Osteoblast (primary cell): ENCODE measurements at regions not wholly inside any gene's neighbourhood (a gene's known extent, or its start where the extent isn't known, plus 50 kb on each side); places are given as distances from the start of the nearest gene placed in this dataset.

ENCODE experiments used
- DNase-seq: peaks from one replicate; pipeline ENCODE4 v3.0.0; 2011; ENCODE audit warnings: low spot score, mixed read lengths; ENCODE audit not compliant: insufficient read length; ENCODE audit errors: missing footprints
- H2AFZ ChIP-seq: 2 replicates; pipeline ENCODE4 v1.6.0; 2011; ENCODE audit warnings: mild to moderate bottlenecking, low read length
- H3K27ac ChIP-seq: 2 replicates; pipeline ENCODE4 v1.5.1; 2011; ENCODE audit warnings: mild to moderate bottlenecking, low read depth, low read length, moderate library complexity
- H3K27me3 ChIP-seq: 2 replicates; pipeline ENCODE4 v1.6.0; 2012; ENCODE audit warnings: mild to moderate bottlenecking, control low read depth, inconsistent platforms, low read length, moderate library complexity; ENCODE audit not compliant: insufficient read depth
- H3K36me3 ChIP-seq: 2 replicates; pipeline ENCODE4 v1.5.1; 2011; ENCODE audit warnings: mild to moderate bottlenecking, low read length, control low read depth, moderate library complexity; ENCODE audit not compliant: insufficient read depth
- H3K4me1 ChIP-seq: 2 replicates; pipeline ENCODE4 v1.5.1; 2011; ENCODE audit warnings: mild to moderate bottlenecking, low read length, control low read depth, moderate library complexity; ENCODE audit not compliant: insufficient read depth
- H3K4me2 ChIP-seq: 2 replicates; pipeline ENCODE4 v1.6.0; 2011; ENCODE audit warnings: mild to moderate bottlenecking, low read length; ENCODE audit not compliant: insufficient read depth
- H3K4me3 ChIP-seq: fragments of 200-600 bp; sonication (generic); 3 replicates; pipeline ENCODE4 v1.5.1; 2012; ENCODE audit warnings: mild to moderate bottlenecking, low read length, inconsistent platforms; ENCODE audit not compliant: insufficient read depth
- H3K79me2 ChIP-seq: 2 replicates; pipeline ENCODE4 v1.6.0; 2012; ENCODE audit warnings: mild to moderate bottlenecking, low read length, control low read depth, inconsistent platforms; ENCODE audit not compliant: insufficient read depth
- H3K9me3 ChIP-seq: 2 replicates; pipeline ENCODE4 v1.5.1; 2011; ENCODE audit warnings: low read depth, low read length, control low read depth
- H4K20me1 ChIP-seq: 2 replicates; pipeline ENCODE4 v1.6.0; 2012; ENCODE audit warnings: mild to moderate bottlenecking, low read length, control low read depth; ENCODE audit not compliant: insufficient read depth
- CTCF ChIP-seq: IDR thresholded peaks from 2 replicates; pipeline ENCODE4 v1.5.1; 2011; ENCODE audit warnings: mild to moderate bottlenecking, low read depth, low read length, moderate library complexity; ENCODE audit errors: extremely low read depth

- H4K20me1 ChIP-seq: no peaks in the 10 kb centered on the region
- no peak overlapping the region for H3K27ac ChIP-seq
- no peaks in the 10 kb centered on the region for H3K27me3 ChIP-seq
- DNase-seq: no peak
- H2AFZ ChIP-seq: no peak overlapping the region
- H3K79me2 ChIP-seq: no peaks in the 10 kb centered on the region
- H3K4me2 ChIP-seq: no peak overlapping the region
- H3K4me3 ChIP-seq: no peak overlapping the region
- no peaks in the 10 kb centered on the region for H3K4me1 ChIP-seq
- no peaks in the 10 kb centered on the region for H3K36me3 ChIP-seq
- TF ChIP-seq CTCF: no peak
- H3K9me3 ChIP-seq: no peaks in the 10 kb centered on the region
Observed at GRCh38 chr12:90576707-90577106, 378.3 kb downstream of the CCER1 start.

- no peaks in the 10 kb centered on the region for H3K27me3 ChIP-seq
- no peaks in the 10 kb centered on the region for H3K36me3 ChIP-seq
- no peak overlapping the region for H2AFZ ChIP-seq
- H3K4me2 ChIP-seq: no peak overlapping the region
- TF ChIP-seq CTCF: no peak
- H3K27ac ChIP-seq: no peak overlapping the region
- DNase-seq: no peak
- no peaks in the 10 kb centered on the region for H3K4me1 ChIP-seq
- no peaks in the 10 kb centered on the region for H3K9me3 ChIP-seq
- no peak overlapping the region for H3K4me3 ChIP-seq
- H4K20me1 ChIP-seq: no peaks in the 10 kb centered on the region
- no peaks in the 10 kb centered on the region for H3K79me2 ChIP-seq
Observed at GRCh38 chr12:90575995-90576394, 379.0 kb downstream of the CCER1 start.

GRCh38 chr12:90574676-90575075 lies 380.3 kb downstream of the CCER1 start:
- Histone ChIP-seq H3K4me1 (no peaks in the 10 kb centered on the region), H3K27me3 (no peaks in the 10 kb centered on the region), H3K4me2 (no peak overlapping the region), H3K27ac (no peak overlapping the region), H3K9me3 (no peaks in the 10 kb centered on the region), H3K79me2 (no peaks in the 10 kb centered on the region), H3K36me3 (no peaks in the 10 kb centered on the region), H4K20me1 (no peaks in the 10 kb centered on the region), H3K4me3 (no peak overlapping the region), H2AFZ (no peak overlapping the region)
- TF ChIP-seq CTCF: no peak
- no peak for DNase-seq

- H3K27ac ChIP-seq: no peak overlapping the region
- no peak overlapping the region for H3K4me3 ChIP-seq
- no peaks in the 10 kb centered on the region for H4K20me1 ChIP-seq
- no peak overlapping the region for H3K4me2 ChIP-seq
- no peaks in the 10 kb centered on the region for H3K4me1 ChIP-seq
- H3K27me3 ChIP-seq: no peaks in the 10 kb centered on the region
- no peak for TF ChIP-seq CTCF
- no peaks in the 10 kb centered on the region for H3K9me3 ChIP-seq
- DNase-seq: no peak
- H2AFZ ChIP-seq: no peak overlapping the region
- H3K36me3 ChIP-seq: no peaks in the 10 kb centered on the region
- no peaks in the 10 kb centered on the region for H3K79me2 ChIP-seq
Observed at GRCh38 chr12:90572778-90573177, 382.2 kb downstream of the CCER1 start.
